ENCODE measurements at regions not wholly inside any gene's neighbourhood (a gene's known extent, or its start where the extent isn't known, plus 50 kb on each side); places are given as distances from the start of the nearest gene placed in this dataset.
"Not testable (repeated sequence)": the region's sequence is repeated elsewhere in the genome, so short reads cannot be mapped to it uniquely, and the experiment has no call there.

DNA sequence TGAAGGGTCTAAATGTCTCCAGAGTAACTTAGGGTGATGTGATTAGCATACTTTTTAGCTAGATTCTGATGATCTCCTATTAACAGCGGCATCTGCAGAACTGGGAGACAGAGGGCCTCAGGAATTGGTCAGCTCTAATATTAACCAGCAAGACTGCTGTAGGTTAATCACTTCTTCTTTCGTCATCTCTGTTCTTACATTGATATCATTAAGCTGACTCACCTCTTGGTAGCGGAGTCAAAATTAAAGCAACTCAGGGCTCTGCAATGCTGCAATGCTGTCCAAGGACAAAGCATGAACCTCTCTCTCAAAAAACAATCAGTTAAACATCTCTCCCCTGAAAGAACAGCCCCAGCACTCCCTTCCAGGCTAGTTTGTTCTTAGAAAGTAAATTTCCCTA is 57.5 kb upstream of the TRA2B start:
- in situ Hi-C loops (cut with MboI; ENCODE audit: low sequenced_read_pairs, unreplicated experiment), result no loop called here
- no peak for DNase-seq (ENCODE audit: low spot score)
- TF ChIP-seq, protein P1, sequence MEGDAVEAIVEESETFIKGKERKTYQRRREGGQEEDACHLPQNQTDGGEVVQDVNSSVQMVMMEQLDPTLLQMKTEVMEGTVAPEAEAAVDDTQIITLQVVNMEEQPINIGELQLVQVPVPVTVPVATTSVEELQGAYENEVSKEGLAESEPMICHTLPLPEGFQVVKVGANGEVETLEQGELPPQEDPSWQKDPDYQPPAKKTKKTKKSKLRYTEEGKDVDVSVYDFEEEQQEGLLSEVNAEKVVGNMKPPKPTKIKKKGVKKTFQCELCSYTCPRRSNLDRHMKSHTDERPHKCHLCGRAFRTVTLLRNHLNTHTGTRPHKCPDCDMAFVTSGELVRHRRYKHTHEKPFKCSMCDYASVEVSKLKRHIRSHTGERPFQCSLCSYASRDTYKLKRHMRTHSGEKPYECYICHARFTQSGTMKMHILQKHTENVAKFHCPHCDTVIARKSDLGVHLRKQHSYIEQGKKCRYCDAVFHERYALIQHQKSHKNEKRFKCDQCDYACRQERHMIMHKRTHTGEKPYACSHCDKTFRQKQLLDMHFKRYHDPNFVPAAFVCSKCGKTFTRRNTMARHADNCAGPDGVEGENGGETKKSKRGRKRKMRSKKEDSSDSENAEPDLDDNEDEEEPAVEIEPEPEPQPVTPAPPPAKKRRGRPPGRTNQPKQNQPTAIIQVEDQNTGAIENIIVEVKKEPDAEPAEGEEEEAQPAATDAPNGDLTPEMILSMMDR (IDR thresholded peaks at IDR 0.05; ENCODE audit: borderline replicate concordance, control extremely low read depth, extremely low read depth, insufficient read depth, missing control alignments), result no peak

DNA sequence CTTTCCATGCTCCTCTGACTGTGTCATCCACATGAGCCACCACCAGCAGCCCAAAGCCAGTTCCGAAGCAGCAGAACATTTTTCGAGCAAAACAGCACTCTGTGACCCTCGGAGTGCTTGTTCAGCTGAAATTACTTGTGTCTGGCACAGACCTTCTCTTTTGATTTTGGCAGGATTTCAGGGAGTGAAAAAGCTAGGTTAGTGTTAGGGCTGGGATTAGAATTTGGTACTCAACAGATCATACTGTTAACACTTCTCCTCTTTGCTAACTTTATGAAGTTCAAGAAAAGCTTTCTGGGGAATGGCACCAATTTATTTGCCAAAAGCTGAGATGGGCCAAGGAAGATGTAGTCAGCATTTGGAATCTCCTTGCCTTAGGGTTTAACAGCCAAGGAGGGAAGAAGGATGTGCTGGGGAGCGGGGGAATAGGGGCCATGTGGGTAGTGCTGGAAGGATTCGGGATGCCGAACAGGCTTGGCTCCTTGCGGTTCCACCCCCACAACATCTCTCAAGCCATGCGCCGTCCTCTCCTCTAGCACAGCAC is 55.1 kb upstream of the TRA2B start:
- TF ChIP-seq, protein P1 (IDR thresholded peaks at IDR 0.05; ENCODE audit: borderline replicate concordance, control extremely low read depth, extremely low read depth, insufficient read depth, missing control alignments), result no peak
- in situ Hi-C loops (cut with MboI; ENCODE audit: low sequenced_read_pairs, unreplicated experiment), result no loop called here
- DNase-seq (ENCODE audit: low spot score), result no peak

DNA sequence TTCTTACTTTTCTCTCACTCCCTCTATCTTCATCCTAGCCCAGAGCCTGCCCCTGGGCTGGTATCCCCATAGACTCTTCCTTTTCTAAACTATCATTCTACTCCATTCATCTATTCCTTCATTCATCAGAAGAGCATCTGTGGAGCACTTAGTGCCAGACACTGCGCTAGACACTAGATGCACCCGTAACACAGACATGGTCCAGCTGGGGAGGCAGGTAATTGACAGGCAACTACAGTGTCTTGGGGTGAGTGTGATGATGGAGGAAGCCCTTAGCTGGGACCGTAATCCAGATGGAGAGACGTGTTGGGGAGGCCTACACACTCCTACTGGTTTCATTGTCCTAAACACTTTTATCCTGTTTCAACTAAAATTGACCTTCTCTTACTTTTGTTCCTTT is 53.2 kb upstream of the TRA2B start:
- in situ Hi-C loops (cut with MboI; ENCODE audit: low sequenced_read_pairs, unreplicated experiment); DNase-seq (ENCODE audit: low spot score): not testable (repeated sequence)

DNA sequence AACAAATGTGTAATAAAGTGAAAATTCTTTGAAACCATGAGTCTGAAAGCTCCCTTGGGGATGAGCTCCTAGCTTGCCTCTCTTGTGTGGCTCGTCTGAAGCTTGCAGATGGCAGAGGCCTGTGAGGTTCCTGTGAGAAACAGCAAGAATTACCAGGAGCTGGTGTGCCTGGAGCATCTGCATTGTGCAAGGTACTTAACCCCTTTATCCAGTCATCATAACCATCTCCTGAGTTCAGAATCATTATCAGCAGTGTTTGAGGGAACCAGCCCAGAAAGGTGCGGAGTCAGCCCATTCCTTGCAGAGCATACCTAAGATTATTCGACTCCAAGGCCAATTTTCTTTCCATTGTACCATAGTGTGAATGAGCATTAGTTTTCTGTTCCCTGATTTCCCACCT is 51.7 kb upstream of the TRA2B start:
- TF ChIP-seq, protein P1 (IDR thresholded peaks at IDR 0.05; ENCODE audit: borderline replicate concordance, control extremely low read depth, extremely low read depth, insufficient read depth, missing control alignments), result no peak
- no peak for DNase-seq (ENCODE audit: low spot score)
- in situ Hi-C loops (cut with MboI; ENCODE audit: low sequenced_read_pairs, unreplicated experiment), result loop anchor here (5.0 kb wide), 1 partner anchor 253 kb away; no protein-coding TSS in a partner anchor

DNA sequence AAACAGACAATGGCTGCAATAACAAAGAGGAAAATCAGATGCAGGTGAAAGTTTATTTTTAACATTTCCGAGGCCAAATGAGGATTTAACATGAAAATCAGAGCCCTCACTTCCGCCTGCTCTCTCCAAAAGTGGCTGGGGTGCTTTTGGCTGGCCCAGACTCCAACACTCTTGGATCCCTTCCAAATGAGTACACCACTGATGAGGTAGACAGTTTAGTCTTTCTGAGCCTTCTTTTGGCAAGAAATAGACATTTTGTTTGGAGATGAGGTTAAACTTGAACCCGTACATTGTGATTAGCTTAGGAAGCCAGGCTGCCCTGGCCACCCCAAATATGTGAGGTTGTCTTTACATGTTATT is 51.0 kb upstream of the TRA2B start:
- no peak for DNase-seq (ENCODE audit: low spot score)
- in situ Hi-C loops (cut with MboI; ENCODE audit: low sequenced_read_pairs, unreplicated experiment), result loop anchor here (5.0 kb wide), 1 partner anchor 254 kb away; no protein-coding TSS in a partner anchor
- TF ChIP-seq, protein P1 (IDR thresholded peaks at IDR 0.05; ENCODE audit: borderline replicate concordance, control extremely low read depth, extremely low read depth, insufficient read depth, missing control alignments), result no peak

DNA sequence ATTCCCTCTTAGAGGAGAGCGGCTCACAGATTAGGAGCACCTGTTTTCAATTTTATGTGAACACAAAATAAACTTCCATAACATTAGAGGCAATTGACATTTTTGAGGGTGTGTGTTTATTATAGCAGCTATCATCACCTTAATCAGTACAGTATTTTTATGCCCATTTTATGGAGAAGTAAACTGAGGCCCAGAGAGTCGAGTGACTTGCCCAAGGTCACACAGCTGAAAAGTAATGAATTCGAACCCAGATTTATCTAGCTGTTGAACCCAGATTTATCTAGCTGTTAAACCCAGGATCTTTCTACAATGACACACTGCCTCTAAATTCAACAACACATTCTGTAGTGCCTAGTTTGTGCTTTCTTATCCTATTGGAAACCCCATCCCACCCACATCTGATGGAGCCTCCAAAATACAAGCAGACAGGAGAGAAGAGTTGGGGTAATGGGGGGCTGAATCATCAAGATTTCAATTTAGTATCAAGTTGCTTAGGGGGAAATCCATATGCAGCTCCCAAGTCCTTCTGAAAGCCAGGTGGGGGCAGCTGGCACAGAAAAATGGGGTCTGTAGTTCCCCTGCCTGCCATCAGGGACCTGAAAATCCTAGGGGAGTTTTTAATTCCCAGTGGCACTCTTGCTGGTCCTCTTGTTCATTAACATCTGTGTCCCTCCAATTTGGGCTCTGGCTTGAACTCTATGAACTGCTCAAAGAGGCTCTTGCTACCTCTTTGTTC is 50.4 kb upstream of the TRA2B start:
- TF ChIP-seq, protein P1 (IDR thresholded peaks at IDR 0.05; ENCODE audit: borderline replicate concordance, control extremely low read depth, extremely low read depth, insufficient read depth, missing control alignments), result no peak
- no peak for DNase-seq (ENCODE audit: low spot score)
- in situ Hi-C loops (cut with MboI; ENCODE audit: low sequenced_read_pairs, unreplicated experiment), result loop anchor here (5.0 kb wide), 1 partner anchor 254 kb away; no protein-coding TSS in a partner anchor

All from GM13976 (cell line).